ENCODE measurements at regions not wholly inside any gene's neighbourhood (a gene's known extent, or its start where the extent isn't known, plus 50 kb on each side); places are given as distances from the start of the nearest gene placed in this dataset.

DNA sequence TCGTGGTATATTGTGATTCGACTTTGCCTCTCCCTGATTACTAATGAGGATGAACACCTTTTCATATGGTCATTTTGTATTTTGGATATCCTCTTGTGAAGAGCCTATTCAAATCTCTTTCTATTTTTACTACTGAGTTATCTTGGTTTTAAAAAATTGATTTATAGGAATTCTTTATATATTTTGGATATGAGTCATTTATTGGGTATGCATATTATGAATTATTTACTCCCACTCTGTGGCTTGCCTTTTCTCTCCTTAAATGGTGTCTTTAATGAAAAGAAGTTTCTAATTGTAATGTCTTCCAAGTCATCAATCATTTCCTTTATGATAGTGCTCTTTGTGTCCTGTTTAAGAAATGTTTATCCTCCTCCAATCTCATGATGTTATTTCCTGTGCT lies 191.5 kb upstream of the DPH6 start:
- TF ChIP-seq POLR2A (IDR thresholded peaks at IDR 0.05), result no peak
- TF ChIP-seq, protein P1, sequence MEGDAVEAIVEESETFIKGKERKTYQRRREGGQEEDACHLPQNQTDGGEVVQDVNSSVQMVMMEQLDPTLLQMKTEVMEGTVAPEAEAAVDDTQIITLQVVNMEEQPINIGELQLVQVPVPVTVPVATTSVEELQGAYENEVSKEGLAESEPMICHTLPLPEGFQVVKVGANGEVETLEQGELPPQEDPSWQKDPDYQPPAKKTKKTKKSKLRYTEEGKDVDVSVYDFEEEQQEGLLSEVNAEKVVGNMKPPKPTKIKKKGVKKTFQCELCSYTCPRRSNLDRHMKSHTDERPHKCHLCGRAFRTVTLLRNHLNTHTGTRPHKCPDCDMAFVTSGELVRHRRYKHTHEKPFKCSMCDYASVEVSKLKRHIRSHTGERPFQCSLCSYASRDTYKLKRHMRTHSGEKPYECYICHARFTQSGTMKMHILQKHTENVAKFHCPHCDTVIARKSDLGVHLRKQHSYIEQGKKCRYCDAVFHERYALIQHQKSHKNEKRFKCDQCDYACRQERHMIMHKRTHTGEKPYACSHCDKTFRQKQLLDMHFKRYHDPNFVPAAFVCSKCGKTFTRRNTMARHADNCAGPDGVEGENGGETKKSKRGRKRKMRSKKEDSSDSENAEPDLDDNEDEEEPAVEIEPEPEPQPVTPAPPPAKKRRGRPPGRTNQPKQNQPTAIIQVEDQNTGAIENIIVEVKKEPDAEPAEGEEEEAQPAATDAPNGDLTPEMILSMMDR (IDR thresholded peaks at IDR 0.05), result no peak

All from lower leg skin (tissue), 3 donors.